ENCODE measurements at regions not wholly inside any gene's neighbourhood (a gene's known extent, or its start where the extent isn't known, plus 50 kb on each side); places are given as distances from the start of the nearest gene placed in this dataset.

- no peak for DNase-seq
Observed at GRCh38 chr6:26295691-26296555, 69.1 kb upstream of the BTN3A2 start.

GRCh38 chr6:26296556-26296856 lies 68.5 kb upstream of the BTN3A2 start:
- DNase-seq = no peak

DNA sequence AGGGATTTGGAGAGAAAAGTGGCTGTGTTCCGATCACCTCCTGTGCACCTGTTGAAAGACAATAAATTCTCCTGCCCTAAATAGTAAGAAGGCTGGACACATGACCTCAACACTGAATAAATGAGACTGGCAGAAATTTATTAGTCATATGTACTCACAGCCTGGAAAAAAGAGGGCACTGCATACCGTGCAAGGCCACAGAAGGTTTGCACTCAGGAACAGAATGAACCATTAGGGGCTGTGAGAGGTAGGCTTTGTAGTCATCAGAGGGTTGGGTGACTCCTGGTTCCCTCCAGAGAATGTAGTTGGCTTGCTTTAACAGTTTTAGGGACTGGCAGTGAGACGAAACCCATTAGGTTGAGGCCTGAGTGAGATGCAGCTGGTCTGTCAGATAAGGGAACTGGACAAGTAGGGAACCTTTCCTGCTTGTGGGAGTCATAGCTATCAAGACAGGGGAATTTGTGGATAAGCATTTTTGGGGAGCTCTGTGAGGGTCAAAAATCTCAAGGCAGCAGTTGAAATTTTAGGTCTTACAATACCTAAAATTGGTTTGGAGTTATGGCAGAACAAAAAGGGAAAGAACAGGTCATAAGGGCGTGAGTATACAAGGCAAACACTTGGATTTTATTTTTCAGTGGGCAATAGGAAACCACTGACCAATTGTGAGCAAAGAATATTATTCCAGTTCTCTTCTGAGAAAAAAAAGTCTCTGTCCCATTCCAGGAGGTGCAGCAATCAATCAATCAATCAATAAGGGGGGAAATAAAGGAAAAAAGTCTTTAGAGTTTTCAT lies 67.9 kb upstream of the BTN3A2 start:
- no peak for DNase-seq

GRCh38 chr6:26299286-26300042 lies 65.5 kb upstream of the BTN3A2 start:
- no peak for DNase-seq

- DNase-seq = no peak
Observed at GRCh38 chr6:26300043-26300331, 65.0 kb upstream of the BTN3A2 start.

DNA sequence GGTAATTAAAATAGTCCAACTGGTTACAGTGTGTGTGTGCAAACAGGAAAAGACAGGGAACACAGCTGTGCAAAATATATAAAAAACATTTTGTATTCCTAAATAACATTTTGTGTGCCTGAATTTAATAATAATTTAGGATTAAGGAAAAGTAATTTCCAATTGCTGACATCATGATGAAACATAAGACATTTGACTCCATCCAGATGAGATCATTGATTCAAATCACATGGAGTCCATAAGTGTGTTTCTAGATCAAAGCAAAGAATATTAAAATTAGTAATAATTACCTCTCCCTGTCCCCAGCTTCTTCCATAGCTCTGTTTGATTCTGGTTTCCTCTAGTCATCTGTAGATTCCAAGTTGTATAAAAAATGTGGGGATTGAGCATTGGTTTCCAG lies 64.6 kb upstream of the BTN3A2 start:
- DNase-seq = no peak

- no peak for DNase-seq
Observed at GRCh38 chr6:26300828-26301227, 64.2 kb upstream of the BTN3A2 start.

- no peak for DNase-seq
Observed at GRCh38 chr6:26301638-26302037, 63.4 kb upstream of the BTN3A2 start.

DNA sequence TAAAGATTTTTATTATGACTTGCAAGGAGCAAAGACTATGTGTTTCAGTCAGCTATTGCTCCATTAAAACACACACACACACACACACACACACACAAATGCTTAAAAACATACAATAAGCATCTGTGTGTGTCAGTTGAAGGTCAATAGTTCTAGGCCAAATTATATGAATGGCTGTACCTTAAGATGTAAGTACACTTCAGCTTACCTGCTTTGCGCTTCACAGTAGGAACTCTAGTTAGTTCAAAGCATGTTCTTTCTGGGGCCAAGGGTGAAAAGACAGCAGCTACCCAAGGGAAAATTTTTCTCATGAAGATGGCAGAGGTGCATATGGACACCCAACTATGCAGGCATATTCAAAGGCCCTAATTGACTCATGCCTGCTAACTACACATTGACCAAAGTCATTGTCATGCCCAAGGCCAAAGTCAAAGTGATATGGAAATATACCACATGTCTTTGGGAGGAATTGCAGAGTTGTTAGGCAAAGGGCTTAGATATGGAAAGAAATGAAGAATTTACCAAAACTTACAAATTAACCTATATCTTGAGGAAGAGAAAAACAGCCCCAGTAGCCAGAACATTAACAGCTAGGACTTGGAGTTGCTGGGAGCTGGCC lies 61.9 kb upstream of the BTN3A2 start:
- no peak for DNase-seq

DNA sequence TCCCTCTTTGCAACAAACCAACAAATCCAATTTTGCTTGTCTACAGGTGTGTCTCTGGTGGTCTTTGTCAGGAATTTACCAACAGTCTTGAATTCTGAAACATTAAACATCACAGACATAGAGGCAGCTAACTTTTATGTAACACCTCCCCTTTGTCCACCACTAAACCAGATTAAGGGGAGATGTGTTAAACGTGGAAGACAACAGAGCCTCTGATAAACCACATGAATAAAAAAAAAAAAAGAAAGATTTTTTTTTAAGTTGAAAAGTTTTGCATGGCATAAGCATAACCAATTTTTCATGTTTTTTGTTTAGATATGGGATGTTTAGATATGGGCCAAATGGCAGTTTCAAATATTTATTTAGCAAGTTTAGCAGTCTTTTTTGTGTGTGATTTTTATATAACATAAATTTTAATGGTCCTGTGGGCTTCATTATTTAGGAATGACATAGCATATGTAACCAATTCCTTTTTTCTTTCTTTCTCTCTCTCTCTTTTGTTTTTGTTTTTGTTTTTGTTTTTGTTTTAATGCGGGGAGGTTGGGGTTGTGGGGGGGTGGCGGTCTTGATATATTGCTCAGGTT lies 60.7 kb upstream of the BTN3A2 start:
- DNase-seq = no peak

GRCh38 chr6:26304797-26305640 lies 60.0 kb upstream of the BTN3A2 start:
- DNase-seq = peak; percentile 63

GRCh38 chr6:26305641-26305969 lies 59.4 kb upstream of the BTN3A2 start:
- DNase-seq = no peak

- no peak for DNase-seq
Observed at GRCh38 chr6:26306232-26306631, 58.8 kb upstream of the BTN3A2 start.

DNA sequence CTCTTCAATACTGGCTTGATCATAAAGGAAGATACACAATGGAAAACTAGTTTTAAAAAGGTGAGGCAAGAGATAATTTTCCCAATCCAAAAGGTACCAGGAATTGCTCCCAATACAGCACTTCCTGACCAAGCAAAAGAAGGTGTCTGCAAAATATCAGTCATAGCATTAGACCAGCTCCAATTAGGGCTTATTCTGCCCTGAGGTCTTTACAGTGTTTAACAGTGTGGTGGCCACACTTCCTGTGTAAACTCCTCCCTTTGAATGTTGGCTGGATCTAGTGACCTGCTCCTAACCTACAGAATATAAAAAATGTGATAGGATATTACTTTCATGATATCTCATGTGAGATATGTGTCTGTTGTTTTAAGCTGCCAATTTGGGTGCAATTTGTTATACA lies 57.1 kb upstream of the BTN3A2 start:
- DNase-seq = no peak

- no peak for DNase-seq
Observed at GRCh38 chr6:26309731-26310142, 55.3 kb upstream of the BTN3A2 start.

DNA sequence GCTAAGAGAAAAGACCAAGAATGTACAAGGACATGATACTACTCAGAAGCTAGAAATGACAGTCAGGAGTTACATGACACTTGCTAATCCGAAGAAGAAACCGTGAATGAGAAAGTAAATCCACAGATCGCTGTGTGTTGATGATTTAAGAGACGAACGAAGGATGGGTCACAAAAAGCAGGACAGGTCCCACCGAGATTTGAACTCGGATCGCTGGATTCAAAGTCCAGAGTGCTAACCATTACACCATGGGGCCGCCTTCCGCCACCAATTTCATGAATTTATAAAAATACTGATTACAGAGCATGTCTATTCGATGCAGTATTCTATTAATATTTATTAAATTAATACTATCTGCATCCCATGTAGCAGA lies 54.0 kb upstream of the BTN3A2 start:
- DNase-seq = peak; percentile 34

DNA sequence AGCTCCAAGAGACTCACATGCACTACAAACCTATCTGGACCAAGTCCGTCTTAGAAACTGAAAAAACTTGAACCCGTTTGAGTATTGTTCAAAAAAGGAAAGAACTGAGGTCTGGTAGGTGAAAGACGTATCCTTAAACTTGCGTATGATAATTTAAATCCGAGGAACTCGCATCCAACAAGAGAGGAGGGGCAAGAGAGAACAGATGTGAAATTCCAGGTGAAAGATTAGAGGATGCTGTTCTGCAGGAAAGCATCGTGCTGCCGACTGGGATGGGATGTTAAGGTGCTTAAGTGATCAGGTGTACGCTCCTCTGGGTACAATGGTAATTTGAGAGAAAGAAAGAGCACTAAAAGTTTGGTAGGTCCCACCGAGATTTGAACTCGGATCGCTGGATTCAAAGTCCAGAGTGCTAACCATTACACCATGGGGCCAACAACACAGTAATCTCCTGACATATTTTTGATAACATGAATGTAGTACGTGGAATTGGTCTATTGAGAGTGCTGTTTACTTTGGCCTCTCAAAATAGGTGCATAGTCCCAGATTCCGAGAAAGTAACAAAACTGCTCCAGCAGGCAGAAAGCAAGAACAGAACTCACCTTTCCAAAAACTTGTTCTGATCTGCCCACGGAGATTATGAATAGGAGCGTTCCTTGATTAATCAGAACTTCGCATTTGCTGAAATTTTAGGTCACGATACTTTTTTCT lies 53.5 kb upstream of the BTN3A2 start:
- peak; percentile 41 for DNase-seq

DNA sequence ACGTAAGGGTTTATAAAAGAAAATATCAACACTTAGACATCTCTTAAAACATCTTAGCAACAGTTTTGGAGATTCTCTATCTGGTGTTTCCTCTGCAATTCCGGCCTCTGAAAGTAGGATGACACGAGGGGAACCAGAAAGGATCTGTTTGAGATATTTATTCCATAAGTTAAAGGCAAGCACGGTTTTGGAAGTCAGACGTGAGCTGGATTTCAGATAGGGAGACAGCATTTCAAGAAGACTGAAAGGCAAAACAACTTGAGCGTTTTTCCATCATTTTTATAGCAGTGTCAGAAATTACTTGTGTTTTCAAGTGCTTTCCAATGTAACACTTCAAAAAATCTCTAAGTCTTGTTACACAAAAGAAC lies 52.9 kb upstream of the BTN3A2 start:
- DNase-seq = no peak

- peak; percentile 82 for DNase-seq
Observed at GRCh38 chr6:26312501-26313397, 52.2 kb upstream of the BTN3A2 start.

Data from activated CD8-positive, alpha-beta memory T cell treated with anti-CD3 and anti-CD28 coated beads, Interleukin-2, amount 50 U/mL, for 4 hours (primary cell).